Transverse colon (tissue), 4 donors: ENCODE measurements at regions not wholly inside any gene's neighbourhood (a gene's known extent, or its start where the extent isn't known, plus 50 kb on each side); places are given as distances from the start of the nearest gene placed in this dataset.

Source experiments
- EP300 ChIP-seq: sonication (generic); formaldehyde crosslinking; IDR thresholded peaks from one replicate; pipeline ENCODE4 v1.6.1; 2017; ENCODE audit warnings: antibody characterized with exemption, low read depth
- POLR2A ChIP-seq: fragments of 450-650 bp; IDR thresholded peaks from one replicate; pipeline ENCODE4 v1.6.1; 2016; ENCODE audit warnings: antibody characterized with exemption, mild to moderate bottlenecking, moderate library complexity
- POLR2AphosphoS5 ChIP-seq, 3 donors: sonication (generic); formaldehyde crosslinking; IDR thresholded peaks; one replicate each; pipeline ENCODE4 v1.6.1; 2016; ENCODE audit warnings: antibody characterized with exemption in 3 of 3
- TF ChIP-seq, protein P1 (sequence below), 5 experiments: fragments of 200-600 bp in 3 of 5; fragments of 450-650 bp in 2 of 5; sonication (generic) in 3 of 5; IDR thresholded peaks; 1 replicate in 2 of 5; 2 replicates in 3 of 5; pipeline ENCODE4 v1.5.1; 2016 to 2017; ENCODE audit warnings: antibody characterized with exemption in 5 of 5, inconsistent platforms in 3 of 5, mild to moderate bottlenecking in 2 of 5, moderate library complexity in 1 of 5

DNA sequence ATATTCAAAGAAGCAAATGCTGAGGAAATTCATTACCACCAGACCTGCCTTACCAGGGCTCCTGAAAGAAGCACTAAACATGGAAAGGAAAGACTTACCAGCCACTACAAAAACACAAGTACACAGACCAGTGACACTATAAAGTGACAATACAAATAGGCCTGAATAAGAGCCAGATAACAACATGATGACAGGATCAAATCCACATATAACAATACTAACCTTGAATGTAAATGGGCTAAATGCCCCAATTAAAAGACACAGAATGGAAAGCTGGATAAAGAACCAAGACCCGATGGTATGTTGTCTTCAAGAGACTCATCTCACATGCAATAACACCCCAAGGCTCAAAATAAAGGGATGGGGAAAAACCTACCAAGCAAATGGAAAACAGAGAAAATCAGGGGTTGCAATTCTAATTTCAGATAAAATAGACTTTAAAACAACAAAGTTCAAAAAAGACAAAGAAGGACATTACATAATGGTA lies 353.4 kb downstream of the LNPK start:
- TF ChIP-seq, protein P1, sequence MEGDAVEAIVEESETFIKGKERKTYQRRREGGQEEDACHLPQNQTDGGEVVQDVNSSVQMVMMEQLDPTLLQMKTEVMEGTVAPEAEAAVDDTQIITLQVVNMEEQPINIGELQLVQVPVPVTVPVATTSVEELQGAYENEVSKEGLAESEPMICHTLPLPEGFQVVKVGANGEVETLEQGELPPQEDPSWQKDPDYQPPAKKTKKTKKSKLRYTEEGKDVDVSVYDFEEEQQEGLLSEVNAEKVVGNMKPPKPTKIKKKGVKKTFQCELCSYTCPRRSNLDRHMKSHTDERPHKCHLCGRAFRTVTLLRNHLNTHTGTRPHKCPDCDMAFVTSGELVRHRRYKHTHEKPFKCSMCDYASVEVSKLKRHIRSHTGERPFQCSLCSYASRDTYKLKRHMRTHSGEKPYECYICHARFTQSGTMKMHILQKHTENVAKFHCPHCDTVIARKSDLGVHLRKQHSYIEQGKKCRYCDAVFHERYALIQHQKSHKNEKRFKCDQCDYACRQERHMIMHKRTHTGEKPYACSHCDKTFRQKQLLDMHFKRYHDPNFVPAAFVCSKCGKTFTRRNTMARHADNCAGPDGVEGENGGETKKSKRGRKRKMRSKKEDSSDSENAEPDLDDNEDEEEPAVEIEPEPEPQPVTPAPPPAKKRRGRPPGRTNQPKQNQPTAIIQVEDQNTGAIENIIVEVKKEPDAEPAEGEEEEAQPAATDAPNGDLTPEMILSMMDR (IDR thresholded peaks at IDR 0.05) = no peak
- TF ChIP-seq POLR2AphosphoS5 (IDR thresholded peaks at IDR 0.05) = no peak
- TF ChIP-seq POLR2A = no peak
- TF ChIP-seq EP300 = no peak
